ENCODE measurements at regions not wholly inside any gene's neighbourhood (a gene's known extent, or its start where the extent isn't known, plus 50 kb on each side); places are given as distances from the start of the nearest gene placed in this dataset. TPM values are rescaled to one million over a fixed set of nuclear protein-coding genes. Genes with fewer than 3 reads are reported as not detected.

Small RNAs in the stretch of these regions (small RNA-seq; reads per million reads assigned to genes)
- gene RN7SL342P (ENCODE audit: low replicate concordance) (not detected), gene RNU4-17P (ENCODE audit: low replicate concordance) (not detected), gene RNU6-567P (ENCODE audit: low replicate concordance) (not detected)
